CD14-positive monocyte (primary cell): ENCODE measurements at regions not wholly inside any gene's neighbourhood (a gene's known extent, or its start where the extent isn't known, plus 50 kb on each side); places are given as distances from the start of the nearest gene placed in this dataset.

ENCODE experiments used
- DNase-seq, 3 donors: peaks; one replicate each; pipeline ENCODE4 v3.0.0-alpha.2; 2011 to 2022
- H2AFZ ChIP-seq: 2 replicates; pipeline ENCODE4 v1.6.0; 2012; ENCODE audit warnings: mild to moderate bottlenecking, low read depth, low read length, inconsistent platforms; ENCODE audit not compliant: insufficient read depth, poor library complexity, severe bottlenecking
- H3K27ac ChIP-seq, 2 donors: 1 replicate in 1 of 2; 2 replicates in 1 of 2; pipeline ENCODE4 v1.5.1; 2012 to 2013; ENCODE audit warnings: low read length in 2 of 2, control low read depth in 1 of 2, inconsistent platforms in 1 of 2, low read depth in 1 of 2, mild to moderate bottlenecking in 1 of 2
- H3K27me3 ChIP-seq, 2 donors: one replicate each; pipeline versions ENCODE4 v1.6.0 to v1.6.1; 2011 to 2013; ENCODE audit warnings: low read length in 2 of 2; ENCODE audit not compliant: control insufficient read depth in 2 of 2, insufficient read depth in 2 of 2
- H3K36me3 ChIP-seq, 2 donors: replicated peaks in 1 of 2; 1 replicate in 1 of 2; 2 replicates in 1 of 2; pipeline versions ENCODE4 v1.5.1 to v1.6.1; 2012 to 2013; ENCODE audit warnings: low read length in 2 of 2, control low read depth in 1 of 2, inconsistent platforms in 1 of 2, mild to moderate bottlenecking in 1 of 2; ENCODE audit not compliant: insufficient read depth in 2 of 2, control insufficient read depth in 1 of 2
- H3K4me1 ChIP-seq, 2 donors: 1 replicate in 1 of 2; 2 replicates in 1 of 2; pipeline versions ENCODE4 v1.5.1 to v1.6.1; 2012 to 2013; ENCODE audit warnings: low read length in 2 of 2, control low read depth in 1 of 2, inconsistent platforms in 1 of 2, mild to moderate bottlenecking in 1 of 2, moderate library complexity in 1 of 2; ENCODE audit not compliant: insufficient read depth in 2 of 2, control insufficient read depth in 1 of 2
- H3K4me2 ChIP-seq: replicated peaks from 2 replicates; pipeline ENCODE3; 2012; ENCODE audit warnings: low read length, moderate library complexity, mild to moderate bottlenecking; ENCODE audit not compliant: poor library complexity, severe bottlenecking; ENCODE audit errors: extremely low read depth
- H3K4me3 ChIP-seq, 3 experiments: fragments of 200-600 bp in 1 of 3; sonication (generic) in 1 of 3; replicated peaks in 1 of 3; 1 replicate in 2 of 3; 2 replicates in 1 of 3; pipeline ENCODE4 v1.5.1; 2011 to 2013; ENCODE audit warnings: low read length in 3 of 3, mild to moderate bottlenecking in 3 of 3, control low read depth in 2 of 3, low read depth in 2 of 3, inconsistent platforms in 1 of 3, moderate library complexity in 1 of 3
- H3K79me2 ChIP-seq: 2 replicates; pipeline ENCODE4 v1.6.0; 2012; ENCODE audit warnings: mild to moderate bottlenecking, control low read depth, inconsistent platforms, low read length, moderate library complexity; ENCODE audit not compliant: insufficient read depth
- H3K9ac ChIP-seq: 2 replicates; pipeline ENCODE4 v1.6.0; 2017; ENCODE audit warnings: low read length, mild to moderate bottlenecking; ENCODE audit not compliant: insufficient read depth, poor library complexity, severe bottlenecking
- H3K9me3 ChIP-seq, 2 donors: replicated peaks in 1 of 2; 1 replicate in 1 of 2; 2 replicates in 1 of 2; pipeline versions ENCODE4 v1.5.1 to v1.6.1; 2012 to 2013; ENCODE audit warnings: low read length in 2 of 2, control low read depth in 1 of 2; ENCODE audit not compliant: control insufficient read depth in 1 of 2, insufficient read depth in 1 of 2
- H4K20me1 ChIP-seq: 2 replicates; pipeline ENCODE4 v1.6.0; 2012; ENCODE audit warnings: mild to moderate bottlenecking, low read length, control low read depth, moderate library complexity; ENCODE audit not compliant: insufficient read depth
- H3K27ac Mint-ChIP-seq, 7 donors: one replicate each; pipeline ENCODE4 v1.8.0; 2020; ENCODE audit warnings: mild to moderate bottlenecking in 7 of 7, mixed read lengths in 7 of 7, moderate library complexity in 6 of 7, inconsistent platforms in 2 of 7
- H3K27me3 Mint-ChIP-seq, 3 donors: one replicate each; pipeline ENCODE4 v1.8.0; 2021 to 2022; ENCODE audit warnings: low read depth in 3 of 3, mild to moderate bottlenecking in 3 of 3, mixed read lengths in 3 of 3, moderate library complexity in 3 of 3, inconsistent platforms in 1 of 3
- H3K36me3 Mint-ChIP-seq, 2 donors: one replicate each; pipeline ENCODE4 v1.8.0; 2020; ENCODE audit warnings: mixed read lengths in 2 of 2, inconsistent platforms in 1 of 2, mild to moderate bottlenecking in 1 of 2
- H3K4me1 Mint-ChIP-seq: one replicate; pipeline ENCODE4 v1.8.0; 2020; ENCODE audit warnings: mild to moderate bottlenecking, mixed read lengths
- H3K4me3 Mint-ChIP-seq, 2 donors: one replicate each; pipeline ENCODE4 v1.8.0; 2020; ENCODE audit warnings: mild to moderate bottlenecking in 2 of 2, mixed read lengths in 2 of 2, moderate library complexity in 1 of 2
- H3K9me3 Mint-ChIP-seq, 7 donors: one replicate each; pipeline ENCODE4 v1.8.0; 2020 to 2022; ENCODE audit warnings: mixed read lengths in 7 of 7, mild to moderate bottlenecking in 6 of 7, moderate library complexity in 6 of 7, inconsistent platforms in 2 of 7
- WGBS: methylation state at CpG from one replicate; pipeline ENCODE4 v1.1.5; 2013; ENCODE audit warnings: missing lambda C conversion rate; ENCODE audit not compliant: insufficient coverage; 5-methylcytosine and 5-hydroxymethylcytosine counted together
- intact Hi-C, 2 donors: fragments of 100-400 bp; cut with micrococcal nuclease; formaldehyde crosslinking; loops; one replicate each; pipeline versions ENCODE4 v1.15.0 to v1.15.1; 2023
- TF ChIP-seq, protein P1 (sequence below): fragments of 200-600 bp; IDR thresholded peaks from one replicate; pipeline ENCODE4 v1.8.0; 2022; ENCODE audit warnings: antibody characterized with exemption, mild to moderate bottlenecking

GRCh38 chr15:77557564-77557963 is 75.1 kb downstream of the LINGO1 start:
- Histone ChIP-seq H3K27ac (no peak overlapping the region), H3K36me3 (no peaks in the 10 kb centered on the region), H3K27me3 (no peaks in the 10 kb centered on the region), H3K4me3 (no peak overlapping the region), H2AFZ (no peak overlapping the region), H3K4me1 (no peaks in the 10 kb centered on the region), H3K4me2 (no peak overlapping the region), H3K9ac (no peak overlapping the region), H3K9me3 (no peaks in the 10 kb centered on the region), H4K20me1 (no peaks in the 10 kb centered on the region), H3K79me2 (no peaks in the 10 kb centered on the region)
- Mint-ChIP-seq H3K27ac (no peak overlapping the region), H3K9me3 (peaks cover 0 to 6% (median 0%) of the 10 kb centered on the region in 7 donors), H3K4me3 (no peak overlapping the region), H3K36me3 (no peaks in the 10 kb centered on the region), H3K4me1 (no peaks in the 10 kb centered on the region), H3K27me3 (peaks cover 2 to 5% (median 5%) of the 10 kb centered on the region in 3 donors)
- intact Hi-C loops: no loop called here
- 91% methylated on average over 1 of the region's 1 CpG for WGBS
- DNase-seq: no peak
- TF ChIP-seq, protein P1, sequence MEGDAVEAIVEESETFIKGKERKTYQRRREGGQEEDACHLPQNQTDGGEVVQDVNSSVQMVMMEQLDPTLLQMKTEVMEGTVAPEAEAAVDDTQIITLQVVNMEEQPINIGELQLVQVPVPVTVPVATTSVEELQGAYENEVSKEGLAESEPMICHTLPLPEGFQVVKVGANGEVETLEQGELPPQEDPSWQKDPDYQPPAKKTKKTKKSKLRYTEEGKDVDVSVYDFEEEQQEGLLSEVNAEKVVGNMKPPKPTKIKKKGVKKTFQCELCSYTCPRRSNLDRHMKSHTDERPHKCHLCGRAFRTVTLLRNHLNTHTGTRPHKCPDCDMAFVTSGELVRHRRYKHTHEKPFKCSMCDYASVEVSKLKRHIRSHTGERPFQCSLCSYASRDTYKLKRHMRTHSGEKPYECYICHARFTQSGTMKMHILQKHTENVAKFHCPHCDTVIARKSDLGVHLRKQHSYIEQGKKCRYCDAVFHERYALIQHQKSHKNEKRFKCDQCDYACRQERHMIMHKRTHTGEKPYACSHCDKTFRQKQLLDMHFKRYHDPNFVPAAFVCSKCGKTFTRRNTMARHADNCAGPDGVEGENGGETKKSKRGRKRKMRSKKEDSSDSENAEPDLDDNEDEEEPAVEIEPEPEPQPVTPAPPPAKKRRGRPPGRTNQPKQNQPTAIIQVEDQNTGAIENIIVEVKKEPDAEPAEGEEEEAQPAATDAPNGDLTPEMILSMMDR: no peak

DNA sequence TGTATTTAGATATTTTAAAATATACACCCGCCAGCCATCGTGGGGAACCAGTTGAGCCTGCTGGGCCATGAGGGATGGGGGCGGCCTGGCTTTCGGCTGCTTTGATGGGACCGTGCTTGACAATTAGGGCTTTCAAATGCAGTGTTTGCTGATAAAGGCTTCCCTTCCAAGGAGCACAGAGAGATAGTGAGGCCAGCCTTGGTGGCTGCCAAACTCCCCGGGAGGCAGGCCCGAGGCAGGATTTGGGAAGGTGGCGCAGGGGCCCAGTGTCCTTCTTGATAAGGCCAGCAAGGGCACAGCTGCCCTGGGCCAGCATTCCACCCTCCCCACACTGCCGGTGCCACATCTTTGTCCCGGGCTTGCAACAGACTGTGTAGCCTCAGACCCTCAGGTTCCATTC is 75.6 kb downstream of the LINGO1 start:
- no peaks in the 10 kb centered on the region for H3K36me3 Mint-ChIP-seq
- H3K9me3 ChIP-seq: no peaks in the 10 kb centered on the region
- TF ChIP-seq, protein P1: no peak
- H3K79me2 ChIP-seq: no peaks in the 10 kb centered on the region
- no peak overlapping the region for H3K4me3 ChIP-seq
- peaks cover 2 to 5% (median 5%) of the 10 kb centered on the region in 3 donors for H3K27me3 Mint-ChIP-seq
- H2AFZ ChIP-seq: no peak overlapping the region
- no peak overlapping the region for H3K9ac ChIP-seq
- DNase-seq: no peak
- H3K9me3 Mint-ChIP-seq: peaks cover 0 to 6% (median 0%) of the 10 kb centered on the region in 7 donors
- H3K36me3 ChIP-seq: no peaks in the 10 kb centered on the region
- no peaks in the 10 kb centered on the region for H3K4me1 ChIP-seq
- H3K4me3 Mint-ChIP-seq: no peak overlapping the region
- H3K4me1 Mint-ChIP-seq: no peaks in the 10 kb centered on the region
- H3K27me3 ChIP-seq: no peaks in the 10 kb centered on the region
- H3K4me2 ChIP-seq: no peak overlapping the region
- no peak overlapping the region for H3K27ac Mint-ChIP-seq
- 97% methylated on average over 9 of the region's 10 CpGs for WGBS
- no peak overlapping the region for H3K27ac ChIP-seq
- no peaks in the 10 kb centered on the region for H4K20me1 ChIP-seq
- intact Hi-C loops: no loop called here
